ENCODE measurements at regions not wholly inside any gene's neighbourhood (a gene's known extent, or its start where the extent isn't known, plus 50 kb on each side); places are given as distances from the start of the nearest gene placed in this dataset.

DNA sequence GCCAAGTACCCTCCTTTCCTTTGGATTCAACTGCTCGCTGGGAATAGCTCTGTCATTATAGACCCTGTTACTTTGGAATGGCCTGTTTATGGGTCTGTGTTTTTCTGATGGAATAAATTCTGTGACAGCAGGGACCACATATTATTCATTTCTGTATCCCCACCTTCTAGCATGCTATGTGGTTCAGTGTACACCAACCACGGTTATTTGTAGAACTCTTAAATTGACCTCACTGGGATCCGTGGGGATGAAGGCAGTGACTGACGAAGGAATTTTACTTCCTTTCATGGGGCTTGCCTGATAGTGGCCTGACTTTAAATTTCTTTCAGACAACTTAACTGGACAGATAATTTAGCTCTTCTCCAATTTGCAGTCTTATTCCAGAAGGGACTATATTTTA lies 343.2 kb downstream of the SPRY1 start:
- H3K27ac ChIP-seq (ENCODE audit: low read length) = no peak overlapping the region
- H3K4me2 ChIP-seq (ENCODE audit: low read length) = no peak overlapping the region
- H3K27me3 ChIP-seq (ENCODE audit: insufficient read depth, low read depth, low read length) = no peaks in the 10 kb centered on the region
- TF ChIP-seq RAD21 (conservative IDR thresholded peaks at IDR 0.05) = no peak
- TF ChIP-seq, protein P1, sequence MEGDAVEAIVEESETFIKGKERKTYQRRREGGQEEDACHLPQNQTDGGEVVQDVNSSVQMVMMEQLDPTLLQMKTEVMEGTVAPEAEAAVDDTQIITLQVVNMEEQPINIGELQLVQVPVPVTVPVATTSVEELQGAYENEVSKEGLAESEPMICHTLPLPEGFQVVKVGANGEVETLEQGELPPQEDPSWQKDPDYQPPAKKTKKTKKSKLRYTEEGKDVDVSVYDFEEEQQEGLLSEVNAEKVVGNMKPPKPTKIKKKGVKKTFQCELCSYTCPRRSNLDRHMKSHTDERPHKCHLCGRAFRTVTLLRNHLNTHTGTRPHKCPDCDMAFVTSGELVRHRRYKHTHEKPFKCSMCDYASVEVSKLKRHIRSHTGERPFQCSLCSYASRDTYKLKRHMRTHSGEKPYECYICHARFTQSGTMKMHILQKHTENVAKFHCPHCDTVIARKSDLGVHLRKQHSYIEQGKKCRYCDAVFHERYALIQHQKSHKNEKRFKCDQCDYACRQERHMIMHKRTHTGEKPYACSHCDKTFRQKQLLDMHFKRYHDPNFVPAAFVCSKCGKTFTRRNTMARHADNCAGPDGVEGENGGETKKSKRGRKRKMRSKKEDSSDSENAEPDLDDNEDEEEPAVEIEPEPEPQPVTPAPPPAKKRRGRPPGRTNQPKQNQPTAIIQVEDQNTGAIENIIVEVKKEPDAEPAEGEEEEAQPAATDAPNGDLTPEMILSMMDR (IDR thresholded peaks at IDR 0.05; ENCODE audit: poor library complexity, severe bottlenecking) = no peak
- no peak for TF ChIP-seq TAF1 (IDR thresholded peaks at IDR 0.05; ENCODE audit: low read depth)
- no peak for TF ChIP-seq EZH2 (IDR thresholded peaks at IDR 0.05; ENCODE audit: borderline replicate concordance, insufficient read depth, low read length, poor library complexity, severe bottlenecking)
- no peak for TF ChIP-seq MXI1 (conservative IDR thresholded peaks at IDR 0.05; ENCODE audit: poor library complexity, severe bottlenecking)
- no peak for TF ChIP-seq EP300 (conservative IDR thresholded peaks at IDR 0.05; ENCODE audit: poor library complexity, severe bottlenecking)
- TF ChIP-seq POLR2AphosphoS5 (IDR thresholded peaks at IDR 0.05) = no peak
- TF ChIP-seq, protein P2, sequence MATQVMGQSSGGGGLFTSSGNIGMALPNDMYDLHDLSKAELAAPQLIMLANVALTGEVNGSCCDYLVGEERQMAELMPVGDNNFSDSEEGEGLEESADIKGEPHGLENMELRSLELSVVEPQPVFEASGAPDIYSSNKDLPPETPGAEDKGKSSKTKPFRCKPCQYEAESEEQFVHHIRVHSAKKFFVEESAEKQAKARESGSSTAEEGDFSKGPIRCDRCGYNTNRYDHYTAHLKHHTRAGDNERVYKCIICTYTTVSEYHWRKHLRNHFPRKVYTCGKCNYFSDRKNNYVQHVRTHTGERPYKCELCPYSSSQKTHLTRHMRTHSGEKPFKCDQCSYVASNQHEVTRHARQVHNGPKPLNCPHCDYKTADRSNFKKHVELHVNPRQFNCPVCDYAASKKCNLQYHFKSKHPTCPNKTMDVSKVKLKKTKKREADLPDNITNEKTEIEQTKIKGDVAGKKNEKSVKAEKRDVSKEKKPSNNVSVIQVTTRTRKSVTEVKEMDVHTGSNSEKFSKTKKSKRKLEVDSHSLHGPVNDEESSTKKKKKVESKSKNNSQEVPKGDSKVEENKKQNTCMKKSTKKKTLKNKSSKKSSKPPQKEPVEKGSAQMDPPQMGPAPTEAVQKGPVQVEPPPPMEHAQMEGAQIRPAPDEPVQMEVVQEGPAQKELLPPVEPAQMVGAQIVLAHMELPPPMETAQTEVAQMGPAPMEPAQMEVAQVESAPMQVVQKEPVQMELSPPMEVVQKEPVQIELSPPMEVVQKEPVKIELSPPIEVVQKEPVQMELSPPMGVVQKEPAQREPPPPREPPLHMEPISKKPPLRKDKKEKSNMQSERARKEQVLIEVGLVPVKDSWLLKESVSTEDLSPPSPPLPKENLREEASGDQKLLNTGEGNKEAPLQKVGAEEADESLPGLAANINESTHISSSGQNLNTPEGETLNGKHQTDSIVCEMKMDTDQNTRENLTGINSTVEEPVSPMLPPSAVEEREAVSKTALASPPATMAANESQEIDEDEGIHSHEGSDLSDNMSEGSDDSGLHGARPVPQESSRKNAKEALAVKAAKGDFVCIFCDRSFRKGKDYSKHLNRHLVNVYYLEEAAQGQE (IDR thresholded peaks at IDR 0.05; ENCODE audit: borderline replicate concordance) = no peak
- TF ChIP-seq SMC3 (conservative IDR thresholded peaks at IDR 0.05; ENCODE audit: poor library complexity) = no peak
- no peaks in the 10 kb centered on the region for H3K9me3 ChIP-seq (ENCODE audit: low read length)
- H3K36me3 ChIP-seq (ENCODE audit: insufficient read depth, low read length) = no peaks in the 10 kb centered on the region
- no peaks in the 10 kb centered on the region for H3F3A ChIP-seq (ENCODE audit: insufficient read depth, low read length, poor library complexity, severe bottlenecking)
- no peaks in the 10 kb centered on the region for H3K9me2 ChIP-seq (ENCODE audit: insufficient read depth, low read length)
- no peaks in the 10 kb centered on the region for H3K79me2 ChIP-seq (replicated peaks; ENCODE audit: insufficient read depth, low read length)
- H3K4me3 ChIP-seq (ENCODE audit: low read length) = no peak overlapping the region
- no peak overlapping the region for H3K9ac ChIP-seq (ENCODE audit: low read length)
- H2AFZ ChIP-seq (ENCODE audit: low read depth, low read length) = no peak overlapping the region
- H4K20me1 ChIP-seq (ENCODE audit: insufficient read depth) = no peaks in the 10 kb centered on the region

DNA sequence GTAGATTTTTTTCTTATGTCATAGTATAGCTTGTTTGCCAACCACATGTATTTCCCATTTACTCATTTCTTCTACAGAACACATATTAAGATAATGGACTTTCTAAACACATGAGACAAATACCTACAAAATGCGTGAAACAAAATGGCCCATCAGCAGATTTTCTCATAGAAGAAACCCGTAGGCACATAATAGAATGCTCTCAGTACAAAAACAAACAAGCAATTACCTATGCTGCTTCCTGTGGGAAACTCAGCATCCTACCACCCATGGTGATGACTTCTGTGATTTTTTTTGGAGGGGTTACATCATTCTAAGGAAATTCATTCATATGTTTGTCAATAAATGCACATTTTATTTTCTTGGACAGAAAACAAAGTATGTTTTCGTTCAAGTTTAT lies 343.6 kb downstream of the SPRY1 start:
- Histone ChIP-seq H3K4me2 (ENCODE audit: low read length) (no peak overlapping the region), H2AFZ (ENCODE audit: low read depth, low read length) (no peak overlapping the region), H3K36me3 (ENCODE audit: insufficient read depth, low read length) (no peaks in the 10 kb centered on the region), H4K20me1 (ENCODE audit: insufficient read depth) (no peaks in the 10 kb centered on the region), H3F3A (ENCODE audit: insufficient read depth, low read length, poor library complexity, severe bottlenecking) (no peaks in the 10 kb centered on the region), H3K9me2 (ENCODE audit: insufficient read depth, low read length) (no peaks in the 10 kb centered on the region), H3K27ac (ENCODE audit: low read length) (no peak overlapping the region), H3K4me3 (ENCODE audit: low read length) (no peak overlapping the region), H3K9me3 (ENCODE audit: low read length) (no peaks in the 10 kb centered on the region), H3K27me3 (ENCODE audit: insufficient read depth, low read depth, low read length) (no peaks in the 10 kb centered on the region), H3K79me2 (replicated peaks; ENCODE audit: insufficient read depth, low read length) (no peaks in the 10 kb centered on the region), H3K9ac (ENCODE audit: low read length) (no peak overlapping the region)
- TF ChIP-seq SMC3 (conservative IDR thresholded peaks at IDR 0.05; ENCODE audit: poor library complexity) (no peak), RAD21 (conservative IDR thresholded peaks at IDR 0.05) (no peak), MXI1 (conservative IDR thresholded peaks at IDR 0.05; ENCODE audit: poor library complexity, severe bottlenecking) (no peak), EZH2 (IDR thresholded peaks at IDR 0.05; ENCODE audit: borderline replicate concordance, insufficient read depth, low read length, poor library complexity, severe bottlenecking) (no peak), EP300 (conservative IDR thresholded peaks at IDR 0.05; ENCODE audit: poor library complexity, severe bottlenecking) (no peak), POLR2AphosphoS5 (IDR thresholded peaks at IDR 0.05) (no peak), TAF1 (IDR thresholded peaks at IDR 0.05; ENCODE audit: low read depth) (no peak)
- TF ChIP-seq, protein P2 (IDR thresholded peaks at IDR 0.05; ENCODE audit: borderline replicate concordance) = no peak
- TF ChIP-seq, protein P1 (IDR thresholded peaks at IDR 0.05; ENCODE audit: poor library complexity, severe bottlenecking) = no peak

All from neural cell (in vitro differentiated cells).